HG03571 (cell line): ENCODE measurements at regions not wholly inside any gene's neighbourhood (a gene's known extent, or its start where the extent isn't known, plus 50 kb on each side); places are given as distances from the start of the nearest gene placed in this dataset.
"Not testable (repeated sequence)": the region's sequence is repeated elsewhere in the genome, so short reads cannot be mapped to it uniquely, and the experiment has no call there.

ENCODE experiments used
- ATAC-seq: cut with Tn5 transposase; IDR thresholded peaks from one replicate; pipeline ENCODE4 v1.9.1; 2021; ENCODE audit not compliant: unreplicated experiment

GRCh38 chr20:11473983-11474382, 443.7 kb upstream of the BTBD3 start:
- no peak for ATAC-seq

DNA sequence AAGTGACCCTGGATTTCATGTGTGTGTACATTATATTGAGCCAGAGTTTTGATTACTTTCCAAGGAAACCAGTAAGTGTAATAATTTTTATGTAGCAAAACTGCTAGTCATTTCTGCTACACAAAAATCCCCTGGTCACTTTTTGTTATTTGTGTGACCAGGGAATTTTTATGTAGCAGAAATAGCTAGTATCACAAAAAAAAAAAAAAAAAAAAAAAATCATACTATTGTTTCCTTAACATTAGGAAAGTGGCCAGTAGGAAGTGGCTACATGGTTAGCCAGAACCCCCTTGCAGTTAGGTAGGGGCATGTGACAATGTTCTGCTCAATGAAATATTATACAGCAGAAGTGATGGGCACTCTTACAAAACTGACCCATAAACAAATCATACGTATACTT, 434.0 kb upstream of the BTBD3 start:
- ATAC-seq, result no peak

DNA sequence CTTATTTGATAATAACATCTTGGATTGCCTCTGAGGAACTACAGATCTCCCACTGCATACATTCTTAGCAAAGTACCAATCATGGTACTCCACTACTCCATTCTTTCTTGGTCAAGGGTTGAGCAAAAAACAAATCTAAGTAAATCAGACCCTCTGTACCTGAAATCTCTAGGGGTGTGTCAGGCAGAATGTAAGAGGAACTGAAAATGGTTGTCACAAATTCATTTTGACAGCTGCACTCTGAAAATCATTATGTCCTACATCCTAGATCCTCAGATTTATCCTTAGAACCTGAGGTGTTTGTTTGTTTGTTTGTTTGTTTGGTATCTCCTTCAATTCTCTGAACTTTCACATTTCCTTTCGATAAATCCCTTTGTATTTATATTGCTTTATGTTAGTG, 433.2 kb upstream of the BTBD3 start:
- ATAC-seq, result no peak

DNA sequence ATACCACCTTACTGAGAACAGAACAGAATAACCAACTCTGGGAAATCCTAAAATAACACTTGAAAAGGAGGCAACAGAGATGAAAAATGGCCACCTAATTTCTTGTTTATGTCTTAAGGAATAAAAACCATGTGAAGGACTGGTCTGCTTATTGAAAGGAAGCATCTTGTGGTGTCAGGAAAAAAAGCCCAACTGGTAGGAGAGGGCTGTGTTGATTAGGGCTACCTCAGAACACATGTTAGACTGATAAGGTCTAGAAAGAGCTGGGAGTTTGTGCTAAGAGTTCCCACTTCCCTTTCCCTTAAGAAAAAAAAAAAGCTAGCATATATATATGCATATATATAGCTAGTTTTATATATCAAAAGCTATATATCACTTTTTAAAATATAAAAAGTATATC, 425.3 kb upstream of the BTBD3 start:
- no peak for ATAC-seq

DNA sequence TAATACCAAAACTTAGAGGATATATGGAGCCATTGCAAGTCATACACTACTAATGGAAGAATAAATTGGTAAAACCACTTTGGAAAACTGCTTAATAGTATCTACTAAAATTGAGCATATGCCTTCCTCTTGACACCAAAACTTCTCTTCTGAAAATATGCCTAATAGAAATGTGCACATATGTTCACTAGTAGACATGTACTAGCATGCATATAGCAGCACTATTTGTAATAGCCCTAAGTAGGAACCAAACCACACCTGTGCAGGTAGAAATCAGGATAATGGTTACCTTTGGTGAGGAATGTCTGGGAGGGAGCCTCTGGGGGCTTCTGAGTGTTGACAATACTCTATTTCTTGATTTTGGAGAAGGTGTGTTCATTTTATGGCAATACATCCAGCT, 424.8 kb upstream of the BTBD3 start:
- ATAC-seq, result no peak

GRCh38 chr20:11496380-11496779, 421.3 kb upstream of the BTBD3 start:
- no peak for ATAC-seq

- ATAC-seq, result no peak
Measured at GRCh38 chr20:11497545-11497944, 420.1 kb upstream of the BTBD3 start.

- no peak for ATAC-seq
Measured at GRCh38 chr20:11499101-11499634, 418.5 kb upstream of the BTBD3 start.

- no peak for ATAC-seq
Measured at GRCh38 chr20:11502061-11502460, 415.6 kb upstream of the BTBD3 start.

DNA sequence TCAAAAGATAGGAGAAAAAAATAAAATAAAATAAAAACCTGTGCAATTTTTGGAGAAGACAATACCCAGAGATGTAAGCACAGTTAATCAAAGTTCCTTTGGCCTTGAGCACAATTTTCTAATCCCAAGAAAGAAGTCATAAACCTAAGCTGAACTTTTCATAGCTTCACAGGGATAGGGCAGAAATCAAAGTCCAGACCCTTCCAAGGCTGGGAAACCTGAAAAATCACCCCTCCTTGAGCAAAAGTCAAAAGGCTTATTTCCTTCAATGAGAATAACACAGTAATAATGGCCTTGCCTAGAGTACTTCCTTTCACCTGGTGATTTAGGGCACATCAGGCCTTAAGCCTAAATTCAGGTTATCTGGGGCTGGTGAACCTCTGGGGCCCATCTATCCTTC, 415.0 kb upstream of the BTBD3 start:
- ATAC-seq, result no peak

DNA sequence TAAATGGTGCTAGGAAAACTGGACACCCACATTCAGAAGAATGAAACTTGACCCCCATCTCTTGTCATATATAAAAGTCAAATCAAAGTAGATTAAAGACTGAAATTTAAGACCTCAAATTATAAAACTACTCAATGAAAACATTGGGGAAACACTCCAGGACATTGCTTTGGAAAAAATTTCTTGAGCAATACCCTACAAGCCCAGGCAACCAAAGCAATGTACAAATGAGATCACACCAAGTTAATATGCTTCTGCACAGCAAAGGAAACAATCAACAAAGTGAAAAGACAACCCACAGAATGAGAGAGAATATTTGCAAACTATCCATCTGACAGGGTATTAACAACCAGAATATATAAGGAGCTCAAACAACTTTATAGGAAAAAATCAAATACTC, 407.9 kb upstream of the BTBD3 start:
- no peak for ATAC-seq

GRCh38 chr20:11511821-11512220, 405.9 kb upstream of the BTBD3 start:
- ATAC-seq, result no peak

DNA sequence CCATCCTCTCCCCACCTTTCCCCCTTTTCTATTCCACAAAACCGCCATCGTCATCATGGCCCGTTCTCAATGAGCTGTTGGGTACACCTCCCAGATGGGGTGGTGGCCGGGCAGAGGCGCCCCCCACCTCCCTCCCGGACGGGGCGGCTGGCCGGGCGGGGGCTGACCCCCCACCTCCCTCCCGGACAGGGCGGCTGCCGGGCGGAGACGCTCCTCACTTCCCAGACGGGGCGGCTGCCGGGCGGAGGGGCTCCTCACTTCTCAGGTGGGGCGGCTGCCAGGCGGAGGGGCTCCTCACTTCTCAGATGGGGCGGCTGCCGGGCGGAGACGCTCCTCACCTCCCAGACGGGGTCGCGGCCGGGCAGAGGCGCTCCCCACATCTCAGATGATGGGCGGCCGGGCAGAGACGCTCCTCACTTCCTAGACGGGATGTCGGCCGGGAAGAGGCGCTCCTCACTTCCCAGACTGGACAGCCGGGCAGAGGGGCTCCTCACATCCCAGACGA, 404.4 kb upstream of the BTBD3 start:
- not testable (repeated sequence) for ATAC-seq

GRCh38 chr20:11516448-11516847, 401.2 kb upstream of the BTBD3 start:
- no peak for ATAC-seq

DNA sequence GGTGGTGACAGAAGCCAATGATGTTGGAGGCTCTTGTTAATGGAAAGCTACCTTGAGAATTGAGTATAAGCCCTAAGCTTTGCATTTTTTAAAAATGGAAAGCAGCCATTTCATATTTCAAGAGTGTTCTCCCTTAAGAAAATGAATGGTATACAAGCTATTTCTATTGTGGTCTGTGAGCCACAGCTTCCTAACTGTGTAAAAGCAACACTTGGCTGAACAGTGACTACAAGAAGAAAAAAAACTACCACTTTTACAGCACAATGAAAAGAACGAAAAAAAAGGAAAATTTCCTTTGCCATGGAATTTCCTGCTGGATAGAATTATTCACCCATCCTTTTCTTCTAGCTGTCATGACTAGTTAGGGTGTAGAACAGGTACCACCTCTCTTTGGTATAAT, 397.1 kb upstream of the BTBD3 start:
- no peak for ATAC-seq

DNA sequence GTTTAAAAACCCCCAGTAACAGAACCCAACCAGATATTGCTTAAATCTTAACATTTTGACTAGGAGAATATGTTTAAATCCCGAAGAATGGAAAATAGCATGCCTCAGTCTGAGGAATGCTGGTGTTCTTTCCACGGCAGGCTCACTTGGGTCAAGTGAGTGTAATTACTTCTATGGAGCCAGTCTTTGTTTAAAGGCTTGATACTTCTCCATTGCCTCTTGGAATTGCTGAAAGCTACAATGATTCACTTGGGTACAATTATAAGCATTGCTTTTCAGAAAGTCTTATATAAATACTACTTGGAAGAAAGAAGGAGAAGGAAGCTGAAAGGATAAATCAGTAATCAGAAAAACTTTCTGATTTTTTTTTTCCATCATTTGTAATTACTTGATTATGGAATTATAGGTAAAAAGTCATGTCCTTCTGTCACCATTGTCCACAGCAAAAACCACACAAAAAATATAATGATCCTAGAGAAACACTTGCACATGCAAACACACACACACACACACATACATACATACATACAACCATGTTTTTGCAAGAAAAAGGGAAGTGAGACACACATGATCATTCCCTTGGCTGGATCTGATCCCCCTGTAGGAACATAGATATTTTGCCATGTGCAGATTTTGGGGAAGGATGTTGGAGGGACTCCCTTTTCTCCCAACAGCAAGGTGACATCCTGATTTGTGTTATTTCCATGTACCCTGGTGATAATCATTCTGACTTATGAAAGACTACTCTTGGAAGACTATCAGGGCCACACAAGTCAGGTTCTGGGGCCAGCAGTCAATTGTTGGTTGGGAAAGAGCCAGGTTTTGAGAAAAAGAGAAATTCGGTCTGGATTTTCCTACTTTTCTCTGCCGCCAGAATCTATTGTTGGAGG, 396.0 kb upstream of the BTBD3 start:
- no peak for ATAC-seq

GRCh38 chr20:11522366-11522741, 395.3 kb upstream of the BTBD3 start:
- ATAC-seq, result no peak

DNA sequence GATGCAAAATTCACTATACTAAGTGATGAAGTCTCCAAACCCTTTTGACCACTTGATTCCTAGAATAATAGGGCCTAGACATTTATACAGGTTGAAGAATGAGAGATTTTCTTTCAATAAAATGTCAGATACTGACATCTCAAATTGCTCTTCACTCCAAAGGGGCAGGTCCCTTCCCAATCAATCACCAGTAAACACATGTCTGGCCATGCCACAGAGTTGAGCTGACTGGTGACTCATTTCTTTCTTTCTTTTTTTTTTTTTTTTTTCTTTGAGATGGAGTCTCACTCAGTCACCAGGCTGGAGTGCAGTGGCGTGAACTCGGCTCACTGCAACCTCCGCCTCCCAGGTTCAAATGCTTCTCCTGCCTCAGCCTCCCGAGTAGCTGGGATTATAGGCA, 388.6 kb upstream of the BTBD3 start:
- ATAC-seq, result no peak

DNA sequence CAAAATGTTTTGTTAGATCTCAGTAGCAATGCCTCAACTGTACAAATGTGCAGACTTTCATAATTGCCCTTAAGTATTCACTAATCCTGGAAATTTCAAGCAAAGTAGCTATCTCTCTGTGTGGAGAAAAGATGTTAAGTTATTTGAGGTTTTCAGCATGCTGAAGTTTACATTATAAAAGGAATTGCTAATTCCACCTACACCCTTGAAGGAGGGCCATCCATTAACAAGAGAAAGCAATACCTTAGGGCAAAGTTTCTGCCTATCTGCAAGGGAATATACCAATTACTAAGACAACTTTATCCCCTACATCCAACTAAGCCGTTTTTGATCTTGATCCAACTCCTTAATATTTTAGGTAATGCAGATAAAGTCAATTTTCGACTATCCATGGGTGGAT, 380.7 kb upstream of the BTBD3 start:
- no peak for ATAC-seq

- ATAC-seq, result no peak
Measured at GRCh38 chr20:11539450-11539849, 378.2 kb upstream of the BTBD3 start.

GRCh38 chr20:11540558-11540957, 377.1 kb upstream of the BTBD3 start:
- ATAC-seq, result no peak

DNA sequence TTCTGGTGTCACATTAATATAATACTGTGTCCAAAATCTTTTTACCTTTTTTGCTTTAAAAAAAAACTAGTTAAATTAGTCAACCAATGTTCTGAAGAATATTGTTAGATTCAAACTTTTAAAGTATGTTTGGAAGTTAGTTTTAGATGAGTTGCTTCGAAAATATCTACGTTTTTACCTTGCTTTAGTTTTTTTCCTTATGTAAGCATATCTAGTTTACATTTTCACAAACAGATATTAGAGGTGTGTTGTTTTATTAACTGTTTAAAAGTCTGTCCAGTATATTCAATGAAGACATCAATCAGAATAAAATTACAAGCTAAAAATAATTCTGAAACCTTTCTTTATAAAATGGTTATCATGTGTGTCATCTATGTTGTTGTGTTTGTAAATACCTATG, 375.0 kb upstream of the BTBD3 start:
- no peak for ATAC-seq
